Loucy (cell line): ENCODE measurements at regions not wholly inside any gene's neighbourhood (a gene's known extent, or its start where the extent isn't known, plus 50 kb on each side); places are given as distances from the start of the nearest gene placed in this dataset.

Source experiments
- H2AFZ ChIP-seq: fragments of 200-600 bp; sonication (generic); 2 replicates; pipeline ENCODE4 v1.6.0; 2016; ENCODE audit warnings: antibody characterized with exemption, mild to moderate bottlenecking, low read length, moderate library complexity
- H3F3A ChIP-seq: fragments of 200-600 bp; 2 replicates; pipeline ENCODE4 v1.6.0; 2016; ENCODE audit warnings: antibody characterized with exemption, low read depth, mild to moderate bottlenecking
- H3K27me3 ChIP-seq: fragments of 200-600 bp; sonication (generic); 2 replicates; pipeline ENCODE4 v1.6.1; 2014; ENCODE audit warnings: low read length, mild to moderate bottlenecking; ENCODE audit not compliant: insufficient read depth, poor library complexity, severe bottlenecking
- H3K36me3 ChIP-seq: fragments of 200-600 bp; sonication (generic); 2 replicates; pipeline ENCODE4 v1.6.1; 2016; ENCODE audit warnings: low read length; ENCODE audit not compliant: insufficient read depth
- H3K4me1 ChIP-seq: fragments of 200-600 bp; sonication (generic); 2 replicates; pipeline ENCODE4 v1.5.1; 2014; ENCODE audit warnings: low read length, mild to moderate bottlenecking; ENCODE audit not compliant: insufficient read depth, poor library complexity, severe bottlenecking
- H3K4me2 ChIP-seq: fragments of 200-600 bp; sonication (generic); 2 replicates; pipeline ENCODE4 v1.6.0; 2014; ENCODE audit warnings: antibody characterized with exemption, low read length, low read depth, mild to moderate bottlenecking; ENCODE audit not compliant: poor library complexity, severe bottlenecking
- H3K4me3 ChIP-seq: fragments of 200-600 bp; sonication (generic); 2 replicates; pipeline ENCODE4 v1.5.1; 2014; ENCODE audit warnings: low read length, mild to moderate bottlenecking, mixed read lengths; ENCODE audit not compliant: poor library complexity, severe bottlenecking
- H3K79me2 ChIP-seq: fragments of 200-600 bp; sonication (generic); 2 replicates; pipeline ENCODE4 v1.6.1; 2014; ENCODE audit warnings: low read length; ENCODE audit not compliant: insufficient read depth
- H3K9ac ChIP-seq: fragments of 200-600 bp; sonication (generic); 2 replicates; pipeline ENCODE4 v1.6.0; 2014; ENCODE audit warnings: mild to moderate bottlenecking, low read depth, low read length, moderate library complexity; ENCODE audit not compliant: poor library complexity, severe bottlenecking
- H3K9me2 ChIP-seq: fragments of 200-600 bp; sonication (generic); replicated peaks from 2 replicates; pipeline ENCODE4 v1.6.1; 2016; ENCODE audit warnings: low read depth, low read length, mixed read lengths
- H3K9me3 ChIP-seq: fragments of 200-600 bp; sonication (generic); 2 replicates; pipeline ENCODE4 v1.6.1; 2014; ENCODE audit warnings: mild to moderate bottlenecking, antibody characterized with exemption, low read length, low read depth; ENCODE audit not compliant: insufficient read depth
- H4K20me1 ChIP-seq: fragments of 200-600 bp; sonication (generic); 2 replicates; pipeline ENCODE4 v1.6.0; 2014; ENCODE audit warnings: antibody characterized with exemption, low read length, mild to moderate bottlenecking; ENCODE audit not compliant: insufficient read depth, poor library complexity, severe bottlenecking
- CTCF ChIP-seq: fragments of 200-600 bp; sonication (generic); conservative IDR thresholded peaks from 2 replicates; pipeline ENCODE4 v1.5.1; 2014; ENCODE audit warnings: mild to moderate bottlenecking, antibody characterized with exemption, low read length
- EZH2phosphoT487 ChIP-seq: fragments of 200-600 bp; IDR thresholded peaks from 2 replicates; pipeline ENCODE4 v1.6.1; 2018; ENCODE audit warnings: antibody characterized with exemption, mild to moderate bottlenecking, moderate library complexity, borderline replicate concordance

GRCh38 chr16:85991856-85992255, 92.9 kb downstream of the IRF8 start:
- Histone ChIP-seq H3K4me3 (no peak overlapping the region), H3K79me2 (no peaks in the 10 kb centered on the region), H3K27me3 (no peaks in the 10 kb centered on the region), H3K36me3 (no peaks in the 10 kb centered on the region), H3F3A (no peaks in the 10 kb centered on the region), H3K9me2 (no peaks in the 10 kb centered on the region), H4K20me1 (no peaks in the 10 kb centered on the region), H3K4me2 (no peak overlapping the region), H3K9me3 (no peaks in the 10 kb centered on the region), H2AFZ (no peak overlapping the region), H3K9ac (no peak overlapping the region), H3K4me1 (no peaks in the 10 kb centered on the region)
- TF ChIP-seq EZH2phosphoT487 = no peak
- TF ChIP-seq CTCF = no peak

GRCh38 chr16:85992359-85992758, 93.4 kb downstream of the IRF8 start:
- H3K9me2 ChIP-seq = no peaks in the 10 kb centered on the region
- no peaks in the 10 kb centered on the region for H3K79me2 ChIP-seq
- no peaks in the 10 kb centered on the region for H3K27me3 ChIP-seq
- no peak overlapping the region for H3K9ac ChIP-seq
- H3K36me3 ChIP-seq = no peaks in the 10 kb centered on the region
- no peak overlapping the region for H3K4me2 ChIP-seq
- H4K20me1 ChIP-seq = no peaks in the 10 kb centered on the region
- H3F3A ChIP-seq = no peaks in the 10 kb centered on the region
- no peaks in the 10 kb centered on the region for H3K9me3 ChIP-seq
- no peak overlapping the region for H3K4me3 ChIP-seq
- H3K4me1 ChIP-seq = no peaks in the 10 kb centered on the region
- TF ChIP-seq CTCF (no peak), EZH2phosphoT487 (no peak)
- no peak overlapping the region for H2AFZ ChIP-seq

- Histone ChIP-seq H2AFZ (no peak overlapping the region), H3F3A (no peaks in the 10 kb centered on the region), H3K4me2 (no peak overlapping the region), H3K9me3 (no peaks in the 10 kb centered on the region), H3K4me1 (no peaks in the 10 kb centered on the region), H3K27me3 (no peaks in the 10 kb centered on the region), H3K9me2 (no peaks in the 10 kb centered on the region), H3K9ac (no peak overlapping the region), H3K4me3 (no peak overlapping the region), H3K79me2 (no peaks in the 10 kb centered on the region), H3K36me3 (no peaks in the 10 kb centered on the region), H4K20me1 (no peaks in the 10 kb centered on the region)
- TF ChIP-seq EZH2phosphoT487 (no peak), CTCF (no peak)
Measured at GRCh38 chr16:85992779-85993178, 93.8 kb downstream of the IRF8 start.
